ENCODE measurements at regions not wholly inside any gene's neighbourhood (a gene's known extent, or its start where the extent isn't known, plus 50 kb on each side); places are given as distances from the start of the nearest gene placed in this dataset.

GRCh38 chr7:51633596-51633995 is 317.0 kb upstream of the COBL start:
- Histone ChIP-seq H3K36me3 (no peaks in the 10 kb centered on the region), H3K27me3 (no peaks in the 10 kb centered on the region), H3K4me3 (no peak overlapping the region), H3K9me3 (peaks cover 0 to 5% of the 10 kb centered on the region in 2 donors), H3K27ac (no peak overlapping the region), H3K4me1 (no peaks in the 10 kb centered on the region)
- no peak for DNase-seq (ENCODE audit: low spot score in 2 of 2)
- TF ChIP-seq POLR2AphosphoS5 (IDR thresholded peaks at IDR 0.05) (no peak), CTCF (IDR thresholded peaks at IDR 0.05) (no peak), POLR2A (IDR thresholded peaks at IDR 0.05) (no peak)
- intact Hi-C loops (cut with DNase I; ENCODE audit: low total_unique reads): no loop called here

- H3K4me1 ChIP-seq: no peaks in the 10 kb centered on the region
- DNase-seq (ENCODE audit: low spot score in 2 of 2): no peak
- no peak for TF ChIP-seq POLR2A (IDR thresholded peaks at IDR 0.05)
- intact Hi-C loops (cut with DNase I; ENCODE audit: low total_unique reads): no loop called here
- H3K9me3 ChIP-seq: peaks cover 0 to 5% of the 10 kb centered on the region in 2 donors
- H3K36me3 ChIP-seq: no peaks in the 10 kb centered on the region
- H3K4me3 ChIP-seq: no peak overlapping the region
- H3K27me3 ChIP-seq: no peaks in the 10 kb centered on the region
- H3K27ac ChIP-seq: no peak overlapping the region
Observed at GRCh38 chr7:51633006-51633405, 316.4 kb upstream of the COBL start.

GRCh38 chr7:51630933-51631332 is 314.3 kb upstream of the COBL start:
- DNase-seq (ENCODE audit: low spot score in 2 of 2): no peak
- H3K27ac ChIP-seq: no peak overlapping the region
- H3K9me3 ChIP-seq: peaks cover 0 to 5% of the 10 kb centered on the region in 2 donors
- H3K4me3 ChIP-seq: no peak overlapping the region
- H3K36me3 ChIP-seq: no peaks in the 10 kb centered on the region
- TF ChIP-seq POLR2AphosphoS5 (IDR thresholded peaks at IDR 0.05) (no peak), CTCF (IDR thresholded peaks at IDR 0.05) (no peak), POLR2A (IDR thresholded peaks at IDR 0.05) (no peak)
- intact Hi-C loops (cut with DNase I; ENCODE audit: low total_unique reads): no loop called here
- H3K27me3 ChIP-seq: no peaks in the 10 kb centered on the region
- H3K4me1 ChIP-seq: no peaks in the 10 kb centered on the region

- intact Hi-C loops (cut with DNase I; ENCODE audit: low total_unique reads): no loop called here
- H3K4me3 ChIP-seq: no peak overlapping the region
- DNase-seq (ENCODE audit: low spot score in 2 of 2): no peak
- H3K27ac ChIP-seq: no peak overlapping the region
- H3K36me3 ChIP-seq: no peaks in the 10 kb centered on the region
- TF ChIP-seq CTCF (IDR thresholded peaks at IDR 0.05): no peak
- no peak for TF ChIP-seq POLR2A (IDR thresholded peaks at IDR 0.05)
- TF ChIP-seq POLR2AphosphoS5 (IDR thresholded peaks at IDR 0.05): no peak
- no peaks in the 10 kb centered on the region for H3K27me3 ChIP-seq
- H3K9me3 ChIP-seq: peaks cover 0 to 5% of the 10 kb centered on the region in 2 donors
- no peaks in the 10 kb centered on the region for H3K4me1 ChIP-seq
Observed at GRCh38 chr7:51629206-51629605, 312.6 kb upstream of the COBL start.

GRCh38 chr7:51621956-51622355 is 305.3 kb upstream of the COBL start:
- intact Hi-C loops (cut with DNase I; ENCODE audit: low total_unique reads): no loop called here
- no peaks in the 10 kb centered on the region for H3K36me3 ChIP-seq
- H3K27me3 ChIP-seq: no peaks in the 10 kb centered on the region
- no peak overlapping the region for H3K4me3 ChIP-seq
- H3K9me3 ChIP-seq: peaks cover 3 to 8% of the 10 kb centered on the region in 2 donors
- no peak overlapping the region for H3K27ac ChIP-seq
- TF ChIP-seq POLR2A (IDR thresholded peaks at IDR 0.05) (no peak), CTCF (IDR thresholded peaks at IDR 0.05) (no peak)
- H3K4me1 ChIP-seq: no peaks in the 10 kb centered on the region
- DNase-seq (ENCODE audit: low spot score in 2 of 2): no peak

GRCh38 chr7:51620706-51621105 is 304.1 kb upstream of the COBL start:
- peaks cover 3 to 8% of the 10 kb centered on the region in 2 donors for H3K9me3 ChIP-seq

More at GRCh38 chr7:51620706-51621105, 304.1 kb upstream of the COBL start:
- H3K27me3 ChIP-seq: no peaks in the 10 kb centered on the region
- H3K36me3 ChIP-seq: no peaks in the 10 kb centered on the region
- intact Hi-C loops (cut with DNase I; ENCODE audit: low total_unique reads): no loop called here
- TF ChIP-seq CTCF (IDR thresholded peaks at IDR 0.05): no peak
- no peak overlapping the region for H3K27ac ChIP-seq
- DNase-seq (ENCODE audit: low spot score in 2 of 2): no peak
- no peak overlapping the region for H3K4me3 ChIP-seq
- no peaks in the 10 kb centered on the region for H3K4me1 ChIP-seq

Measured in breast epithelium (tissue), 4 donors.